Caco-2 (cell line): ENCODE measurements at regions not wholly inside any gene's neighbourhood (a gene's known extent, or its start where the extent isn't known, plus 50 kb on each side); places are given as distances from the start of the nearest gene placed in this dataset.
"Not testable (repeated sequence)": the region's sequence is repeated elsewhere in the genome, so short reads cannot be mapped to it uniquely, and the experiment has no call there.

Source experiments
- BruUV-seq: library from RNA; stranded (reverse); fragments of 400-500 nt; replicated peaks from 2 replicates; lab custom pipeline; 2021; lab: Mats Ljungman, UMichigan
- CTCF ChIA-PET: fragments of 300-600 bp; sonication (Branson Sonifier 250); formaldehyde crosslinking; loops from one replicate; lab custom pipeline; 2022; ENCODE audit warnings: antibody characterized with exemption; lab: Charles Lee
- POLR2A ChIA-PET: fragments of 300-600 bp; sonication (Branson Sonifier 250); formaldehyde crosslinking; loops from one replicate; lab custom pipeline; 2022; ENCODE audit warnings: antibody characterized with exemption; lab: Charles Lee
- DNase-seq, 2 experiments: peaks; one replicate each; pipeline versions ENCODE4 v3.0.0 to v3.0.0-alpha.2; 2020 to 2022
- H3K27me3 ChIP-seq: replicated peaks from 2 replicates; pipeline ENCODE4 v1.6.0; 2011; ENCODE audit warnings: low read length; ENCODE audit not compliant: control insufficient read depth, insufficient read depth
- H3K36me3 ChIP-seq: 2 replicates; pipeline ENCODE4 v1.5.1; 2011; ENCODE audit warnings: low read length; ENCODE audit not compliant: control insufficient read depth, insufficient read depth
- H3K4me1 ChIP-seq: fragments of 250-450 bp; sonication (Bioruptor Pico); 2 replicates; pipeline ENCODE4 v1.5.1; 2020; ENCODE audit warnings: mild to moderate bottlenecking
- H3K4me3 ChIP-seq: 2 replicates; pipeline ENCODE4 v1.5.1; 2011; ENCODE audit warnings: low read depth, mild to moderate bottlenecking, control low read depth, low read length
- H3K9me3 ChIP-seq: fragments of 250-450 bp; sonication (Bioruptor Pico); 2 replicates; pipeline ENCODE4 v1.5.1; 2020; ENCODE audit warnings: mild to moderate bottlenecking, moderate library complexity
- H3K27ac Mint-ChIP-seq: one replicate; pipeline ENCODE4 v1.8.0; 2022; ENCODE audit warnings: mixed read lengths; ENCODE audit not compliant: unreplicated experiment
- H3K27me3 Mint-ChIP-seq: one replicate; pipeline ENCODE4 v1.8.0; 2022; ENCODE audit warnings: mixed read lengths; ENCODE audit not compliant: insufficient read depth, unreplicated experiment
- H3K36me3 Mint-ChIP-seq: one replicate; pipeline ENCODE4 v1.8.0; 2022; ENCODE audit warnings: mild to moderate bottlenecking, mixed read lengths; ENCODE audit not compliant: insufficient read depth, unreplicated experiment
- H3K4me1 Mint-ChIP-seq: one replicate; pipeline ENCODE4 v1.8.0; 2022; ENCODE audit warnings: low read depth, mixed read lengths; ENCODE audit not compliant: unreplicated experiment
- H3K4me3 Mint-ChIP-seq: one replicate; pipeline ENCODE4 v1.8.0; 2022; ENCODE audit warnings: mild to moderate bottlenecking, moderate library complexity, mixed read lengths; ENCODE audit not compliant: unreplicated experiment
- H3K9me3 Mint-ChIP-seq: one replicate; pipeline ENCODE4 v1.8.0; 2022; ENCODE audit warnings: mixed read lengths; ENCODE audit not compliant: unreplicated experiment
- intact Hi-C: fragments of 100-400 bp; cut with micrococcal nuclease; formaldehyde crosslinking; loops from one replicate; pipeline ENCODE4 v1.10.0; 2022; ENCODE audit not compliant: unreplicated experiment
- TF ChIP-seq, protein P1 (sequence below), 2 experiments: fragments of 200-600 bp in 1 of 2; IDR thresholded peaks; 1 replicate in 1 of 2; 2 replicates in 1 of 2; pipeline versions ENCODE4 v1.5.1 to v1.8.0; 2011 to 2022; ENCODE audit warnings: antibody characterized with exemption in 1 of 2, control low read depth in 1 of 2, inconsistent platforms in 1 of 2, low read depth in 1 of 2, low read length in 1 of 2, mild to moderate bottlenecking in 1 of 2, moderate library complexity in 1 of 2; ENCODE audit not compliant: insufficient read depth in 1 of 2, severe bottlenecking in 1 of 2, unreplicated experiment in 1 of 2

DNA sequence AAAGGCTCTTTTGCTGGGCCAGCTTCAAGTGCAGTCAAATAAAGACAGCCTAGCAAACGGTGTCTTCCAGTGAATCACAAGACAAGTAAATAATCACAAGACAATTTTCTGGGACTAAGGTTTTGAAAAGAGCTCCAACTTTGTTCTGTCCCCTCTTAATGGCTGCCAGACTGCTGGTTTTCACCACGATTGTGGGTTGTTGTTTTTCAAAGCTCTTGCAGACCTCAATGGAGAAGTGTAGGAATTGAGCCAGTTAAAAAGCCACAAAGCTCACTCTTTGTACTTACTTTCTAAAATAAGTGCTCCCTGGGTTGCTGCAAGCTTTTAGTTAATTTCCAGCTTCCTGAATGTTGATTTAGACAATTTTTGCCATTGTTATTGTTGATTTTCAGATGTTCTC lies 405.8 kb upstream of the HTR2C start:
- intact Hi-C loops = no loop called here
- POLR2A ChIA-PET = no interaction called here
- CTCF ChIA-PET = no interaction called here
- Histone ChIP-seq H3K36me3 (no peaks in the 10 kb centered on the region), H3K27me3 (no peaks in the 10 kb centered on the region), H3K9me3 (no peaks in the 10 kb centered on the region), H3K4me3 (no peak overlapping the region), H3K4me1 (no peaks in the 10 kb centered on the region)
- Mint-ChIP-seq H3K9me3 (no peaks in the 10 kb centered on the region), H3K4me1 (no peaks in the 10 kb centered on the region), H3K36me3 (no peaks in the 10 kb centered on the region), H3K27me3 (peaks cover 3% of the 10 kb centered on the region), H3K27ac (no peak overlapping the region), H3K4me3 (no peak overlapping the region)
- TF ChIP-seq, protein P1, sequence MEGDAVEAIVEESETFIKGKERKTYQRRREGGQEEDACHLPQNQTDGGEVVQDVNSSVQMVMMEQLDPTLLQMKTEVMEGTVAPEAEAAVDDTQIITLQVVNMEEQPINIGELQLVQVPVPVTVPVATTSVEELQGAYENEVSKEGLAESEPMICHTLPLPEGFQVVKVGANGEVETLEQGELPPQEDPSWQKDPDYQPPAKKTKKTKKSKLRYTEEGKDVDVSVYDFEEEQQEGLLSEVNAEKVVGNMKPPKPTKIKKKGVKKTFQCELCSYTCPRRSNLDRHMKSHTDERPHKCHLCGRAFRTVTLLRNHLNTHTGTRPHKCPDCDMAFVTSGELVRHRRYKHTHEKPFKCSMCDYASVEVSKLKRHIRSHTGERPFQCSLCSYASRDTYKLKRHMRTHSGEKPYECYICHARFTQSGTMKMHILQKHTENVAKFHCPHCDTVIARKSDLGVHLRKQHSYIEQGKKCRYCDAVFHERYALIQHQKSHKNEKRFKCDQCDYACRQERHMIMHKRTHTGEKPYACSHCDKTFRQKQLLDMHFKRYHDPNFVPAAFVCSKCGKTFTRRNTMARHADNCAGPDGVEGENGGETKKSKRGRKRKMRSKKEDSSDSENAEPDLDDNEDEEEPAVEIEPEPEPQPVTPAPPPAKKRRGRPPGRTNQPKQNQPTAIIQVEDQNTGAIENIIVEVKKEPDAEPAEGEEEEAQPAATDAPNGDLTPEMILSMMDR (IDR thresholded peaks at IDR 0.05; ENCODE audit: insufficient read depth in 1 of 2, low read depth in 1 of 2, low read length in 1 of 2, severe bottlenecking in 1 of 2, unreplicated experiment in 1 of 2) = no peak
- DNase-seq = no peak
- no TSS peak for BruUV-seq

- intact Hi-C loops, H3K27me3 Mint-ChIP-seq, CTCF ChIA-PET, H3K4me3 Mint-ChIP-seq, H3K36me3 Mint-ChIP-seq, H3K4me3 ChIP-seq, H3K27ac Mint-ChIP-seq, H3K9me3 Mint-ChIP-seq, POLR2A ChIA-PET, DNase-seq, H3K4me1 Mint-ChIP-seq, BruUV-seq, H3K4me1 ChIP-seq, H3K36me3 ChIP-seq, H3K27me3 ChIP-seq, H3K9me3 ChIP-seq: not testable (repeated sequence)
Measured at GRCh38 chrX:114167276-114167675, 416.6 kb upstream of the HTR2C start.

- POLR2A ChIA-PET = no interaction called here
- no peaks in the 10 kb centered on the region for H3K4me1 ChIP-seq
- CTCF ChIA-PET = no interaction called here
- Mint-ChIP-seq H3K27me3 (no peaks in the 10 kb centered on the region), H3K36me3 (no peaks in the 10 kb centered on the region), H3K9me3 (no peaks in the 10 kb centered on the region), H3K4me1 (no peaks in the 10 kb centered on the region), H3K4me3 (no peak overlapping the region), H3K27ac (no peak overlapping the region)
- intact Hi-C loops = no loop called here
- no peaks in the 10 kb centered on the region for H3K9me3 ChIP-seq
- TF ChIP-seq, protein P1 (IDR thresholded peaks at IDR 0.05; ENCODE audit: insufficient read depth in 1 of 2, low read depth in 1 of 2, low read length in 1 of 2, severe bottlenecking in 1 of 2, unreplicated experiment in 1 of 2) = no peak
- no peaks in the 10 kb centered on the region for H3K36me3 ChIP-seq
- no peak overlapping the region for H3K4me3 ChIP-seq
- H3K27me3 ChIP-seq = no peaks in the 10 kb centered on the region
- BruUV-seq = no TSS peak
- no peak for DNase-seq
Measured at GRCh38 chrX:114166601-114167000, 417.3 kb upstream of the HTR2C start.

DNA sequence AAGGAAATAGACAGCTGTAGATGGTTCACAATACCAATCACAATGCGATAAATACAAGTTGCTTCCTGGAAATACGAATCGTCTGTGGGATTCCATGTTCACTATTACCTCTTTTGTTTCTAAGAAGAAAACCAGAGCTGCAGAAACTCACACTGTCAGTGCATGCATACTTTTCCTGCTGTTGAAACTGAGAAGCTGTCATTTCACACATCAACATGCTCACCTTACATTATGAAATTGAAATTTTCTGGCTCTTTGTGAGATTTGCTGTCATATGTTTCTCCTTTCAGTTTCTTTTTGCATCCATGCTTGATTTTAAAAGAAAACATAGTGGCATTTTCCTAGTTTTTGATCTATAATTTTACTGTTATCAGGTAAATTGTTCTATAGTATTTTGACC lies 418.3 kb upstream of the HTR2C start:
- Histone ChIP-seq H3K4me3 (no peak overlapping the region), H3K4me1 (no peaks in the 10 kb centered on the region), H3K36me3 (no peaks in the 10 kb centered on the region), H3K27me3 (no peaks in the 10 kb centered on the region), H3K9me3 (no peaks in the 10 kb centered on the region)
- no peaks in the 10 kb centered on the region for H3K36me3 Mint-ChIP-seq
- H3K9me3 Mint-ChIP-seq = no peaks in the 10 kb centered on the region
- DNase-seq = no peak
- POLR2A ChIA-PET = no interaction called here
- H3K27ac Mint-ChIP-seq = no peak overlapping the region
- intact Hi-C loops = no loop called here
- TF ChIP-seq, protein P1 (IDR thresholded peaks at IDR 0.05; ENCODE audit: insufficient read depth in 1 of 2, low read depth in 1 of 2, low read length in 1 of 2, severe bottlenecking in 1 of 2, unreplicated experiment in 1 of 2) = no peak
- no peaks in the 10 kb centered on the region for H3K4me1 Mint-ChIP-seq
- BruUV-seq = no TSS peak
- no peak overlapping the region for H3K4me3 Mint-ChIP-seq
- no peaks in the 10 kb centered on the region for H3K27me3 Mint-ChIP-seq
- CTCF ChIA-PET = no interaction called here
